Right lobe of liver (tissue), 6 donors: ENCODE measurements at regions not wholly inside any gene's neighbourhood (a gene's known extent, or its start where the extent isn't known, plus 50 kb on each side); places are given as distances from the start of the nearest gene placed in this dataset.

ENCODE experiments used
- ATAC-seq, 4 donors: fragments of 200-7000 bp; cut with Tn5 transposase; one replicate each; pipeline ENCODE4 v1.9.1; 2020; ENCODE audit warnings: mild to moderate bottlenecking in 4 of 4, moderate library complexity in 4 of 4
- DNase-seq, 3 donors: peaks; one replicate each; pipeline ENCODE4 v3.0.0-alpha.2; 2020
- H3K27ac ChIP-seq, 3 donors: fragments of 200-600 bp; one replicate each; pipeline ENCODE4 v1.8.0; 2022
- H3K27me3 ChIP-seq, 2 donors: fragments of 200-600 bp; one replicate each; pipeline ENCODE4 v1.8.0; 2022
- H3K36me3 ChIP-seq, 4 donors: fragments of 200-600 bp; sonication (generic) in 1 of 4; one replicate each; pipeline versions ENCODE4 v1.5.1 to v1.8.0; 2017 to 2022; ENCODE audit warnings: control low read depth in 1 of 4
- H3K4me1 ChIP-seq, 4 donors: fragments of 200-600 bp; sonication (generic) in 1 of 4; one replicate each; pipeline versions ENCODE4 v1.5.1 to v1.8.0; 2017 to 2022; ENCODE audit warnings: control low read depth in 1 of 4
- H3K4me3 ChIP-seq, 3 donors: fragments of 200-600 bp; one replicate each; pipeline ENCODE4 v1.8.0; 2022
- H3K9me3 ChIP-seq, 4 donors: fragments of 200-600 bp; sonication (generic) in 1 of 4; one replicate each; pipeline versions ENCODE4 v1.5.1 to v1.8.0; 2017 to 2022; ENCODE audit warnings: control low read depth in 1 of 4
- CTCF ChIP-seq, 4 donors: fragments of 200-600 bp in 3 of 4; fragments of 450-650 bp in 1 of 4; IDR thresholded peaks; one replicate each; pipeline versions ENCODE4 v1.5.1 to v1.8.0; 2016 to 2022; ENCODE audit warnings: antibody characterized with exemption in 4 of 4, mild to moderate bottlenecking in 2 of 4
- POLR2A ChIP-seq: fragments of 450-650 bp; IDR thresholded peaks from one replicate; pipeline ENCODE4 v1.6.1; 2017; ENCODE audit warnings: antibody characterized with exemption, mild to moderate bottlenecking
- WGBS: methylation state at CpG from one replicate; pipeline ENCODE4 v1.1.6; 2018; ENCODE audit warnings: low coverage, low lambda C conversion rate; ENCODE audit not compliant: insufficient coverage; ENCODE audit errors: missing lambda C conversion rate; 5-methylcytosine and 5-hydroxymethylcytosine counted together
- intact Hi-C, 2 donors: fragments of 100-400 bp; cut with DNase I; formaldehyde crosslinking; loops; one replicate each; pipeline versions ENCODE4 v1.11.2 to v1.14.1; 2022
- donor health status: DM: no; HTN: yes; CAD: no.
- donor health status: DM: no; HTN: no; CAD: no.
- donor health status: DM: no; HTN: no; CAD: no.
- donor health status: DM: no; HTN: yes; CAD: no.
- donor health status: DM: no; HTN: yes; CAD: no.

DNA sequence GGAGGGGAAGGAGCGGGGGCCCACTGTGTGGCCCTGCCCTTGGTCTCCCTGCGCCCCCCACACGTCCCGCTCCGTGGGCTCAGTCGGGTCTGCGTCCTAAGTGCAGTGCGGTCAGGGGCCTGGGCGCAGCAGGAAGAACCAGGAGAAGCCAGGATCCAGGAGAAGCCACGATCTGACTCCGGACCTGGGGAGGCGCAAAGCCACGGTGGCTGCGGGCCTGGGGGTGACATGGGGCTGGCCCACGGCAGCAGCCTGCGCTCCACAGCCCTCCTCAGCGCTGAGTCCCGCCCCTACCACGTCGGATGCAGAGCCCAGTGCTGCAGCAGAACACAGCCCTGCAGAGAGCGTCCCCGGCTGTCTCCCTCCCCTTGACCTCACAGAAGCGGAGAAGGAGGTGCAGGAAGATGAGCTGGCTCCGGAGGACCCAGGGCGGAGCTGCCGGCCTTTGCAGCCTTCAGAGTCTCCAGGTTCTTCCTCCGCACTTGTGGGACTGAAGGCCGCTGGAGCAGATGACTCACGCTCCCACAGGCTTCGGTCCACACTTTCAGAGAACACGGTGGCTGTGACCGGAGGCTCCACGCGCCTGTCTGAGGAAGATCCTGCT lies 589.2 kb upstream of the SALL3 start:
- TF ChIP-seq CTCF (IDR thresholded peaks at IDR 0.05) (no peak), POLR2A (no peak)

GRCh38 chr18:78390952-78391348 lies 588.7 kb upstream of the SALL3 start:
- Histone ChIP-seq H3K9me3 (peaks cover 0 to 4% (median 0%) of the 10 kb centered on the region in 4 donors), H3K4me1 (no peaks in the 10 kb centered on the region), H3K27me3 (no peaks in the 10 kb centered on the region), H3K36me3 (no peaks in the 10 kb centered on the region), H3K27ac (no peak overlapping the region), H3K4me3 (no peak overlapping the region)
- intact Hi-C loops: loop anchor here (10.0 kb wide), 1 partner anchor 56 kb away; no protein-coding TSS in a partner anchor
- no peak for TF ChIP-seq CTCF (IDR thresholded peaks at IDR 0.05)
- TF ChIP-seq POLR2A: no peak
- DNase-seq (no peak), ATAC-seq (peak in 1 of 4 donors; percentile 14)
- 75% methylated on average over 14 of the region's 33 CpGs for WGBS

More for the DNA sequence above, 589.2 kb upstream of the SALL3 start:
- no peak overlapping the region for H3K27ac ChIP-seq
- no peak for DNase-seq
- no peaks in the 10 kb centered on the region for H3K27me3 ChIP-seq
- ATAC-seq: peak in 1 of 4 donors; percentile 29
- WGBS: 100% methylated on average over 1 of the region's 34 CpGs
- no peaks in the 10 kb centered on the region for H3K36me3 ChIP-seq
- H3K9me3 ChIP-seq: peaks cover 0 to 4% (median 0%) of the 10 kb centered on the region in 4 donors
- no peak overlapping the region for H3K4me3 ChIP-seq
- H3K4me1 ChIP-seq: no peaks in the 10 kb centered on the region
- intact Hi-C loops: loop anchor here (10.0 kb wide), 1 partner anchor 56 kb away; no protein-coding TSS in a partner anchor

DNA sequence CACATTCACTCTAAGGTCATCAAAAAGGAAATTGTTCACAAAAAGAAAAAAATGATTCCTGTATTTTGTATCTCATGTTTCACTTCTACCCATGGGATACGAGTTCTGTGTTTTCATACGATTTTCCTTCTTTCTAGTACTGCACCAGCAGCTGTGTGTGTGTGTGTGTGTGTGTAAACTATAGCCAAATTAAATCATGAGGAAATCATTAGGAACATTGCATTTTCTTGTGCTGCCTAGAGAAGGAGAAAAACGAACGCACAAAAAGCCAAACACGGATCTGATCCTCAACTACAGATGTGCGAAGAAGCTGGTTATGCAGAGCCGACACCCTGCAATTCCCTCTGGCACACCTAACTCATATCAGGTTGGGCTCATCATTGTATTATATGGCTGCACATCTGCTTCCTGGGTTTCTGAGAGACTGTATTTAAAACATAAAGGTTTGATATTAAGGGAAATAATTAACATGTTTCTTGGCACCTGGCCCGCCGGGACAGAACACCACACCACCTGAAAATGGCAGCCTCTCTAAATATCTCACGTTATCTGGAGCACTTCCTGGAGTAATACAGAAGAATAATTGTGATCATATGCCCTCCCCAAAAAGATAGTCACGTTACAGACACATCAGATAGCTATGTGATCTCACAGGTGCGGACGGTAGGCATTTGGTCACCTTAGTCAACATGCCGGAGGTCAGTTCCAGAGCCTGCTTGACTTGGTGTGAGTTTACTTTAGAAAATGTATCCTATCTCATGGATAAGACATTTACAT lies 586.3 kb upstream of the SALL3 start:
- DNase-seq: no peak
- H3K27ac ChIP-seq: no peak overlapping the region

GRCh38 chr18:78396077-78396476 lies 583.5 kb upstream of the SALL3 start:
- H3K4me3 ChIP-seq: no peak overlapping the region
- WGBS: 74% methylated on average over 13 of the region's 16 CpGs
- TF ChIP-seq POLR2A: no peak
- TF ChIP-seq CTCF (IDR thresholded peaks at IDR 0.05): no peak
- no peaks in the 10 kb centered on the region for H3K27me3 ChIP-seq
- H3K27ac ChIP-seq: no peak overlapping the region
- ATAC-seq: no peak
- DNase-seq: no peak
- no peaks in the 10 kb centered on the region for H3K4me1 ChIP-seq
- H3K9me3 ChIP-seq: no peaks in the 10 kb centered on the region
- no peaks in the 10 kb centered on the region for H3K36me3 ChIP-seq
- intact Hi-C loops: loop anchor here (10.0 kb wide), 1 partner anchor 61 kb away; no protein-coding TSS in a partner anchor

More for the DNA sequence above, 586.3 kb upstream of the SALL3 start:
- no peak for ATAC-seq
- Histone ChIP-seq H3K4me3 (no peak overlapping the region), H3K27me3 (no peaks in the 10 kb centered on the region), H3K36me3 (no peaks in the 10 kb centered on the region), H3K4me1 (no peaks in the 10 kb centered on the region), H3K9me3 (no peaks in the 10 kb centered on the region)
- no peak for TF ChIP-seq POLR2A
- TF ChIP-seq CTCF (IDR thresholded peaks at IDR 0.05): no peak
- WGBS: 44% methylated on average over 10 of the region's 14 CpGs
- intact Hi-C loops: loop anchor here (10.0 kb wide), 1 partner anchor 58 kb away; no protein-coding TSS in a partner anchor
